ENCODE measurements at regions not wholly inside any gene's neighbourhood (a gene's known extent, or its start where the extent isn't known, plus 50 kb on each side); places are given as distances from the start of the nearest gene placed in this dataset.

DNA sequence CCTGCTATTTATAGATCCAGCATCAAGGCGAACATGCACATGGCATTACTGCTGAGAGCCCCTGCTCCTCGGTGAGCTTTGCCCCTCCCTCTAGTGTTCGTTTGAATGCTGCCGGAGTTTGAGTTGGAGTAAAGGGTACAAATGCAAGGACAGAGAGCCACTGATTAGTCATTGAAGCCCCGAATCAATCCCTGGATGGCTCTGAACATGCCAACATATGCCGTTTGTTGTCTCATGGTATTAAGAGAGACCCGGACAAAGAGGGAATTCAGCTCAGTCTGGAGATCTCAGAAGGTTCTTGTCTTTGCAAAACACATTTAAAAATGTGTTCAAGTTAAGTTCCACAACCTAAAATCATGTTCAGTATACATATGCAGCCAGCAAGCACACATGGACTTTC lies 789.2 kb upstream of the NR2F2 start:
- no peak for DNase-seq

DNA sequence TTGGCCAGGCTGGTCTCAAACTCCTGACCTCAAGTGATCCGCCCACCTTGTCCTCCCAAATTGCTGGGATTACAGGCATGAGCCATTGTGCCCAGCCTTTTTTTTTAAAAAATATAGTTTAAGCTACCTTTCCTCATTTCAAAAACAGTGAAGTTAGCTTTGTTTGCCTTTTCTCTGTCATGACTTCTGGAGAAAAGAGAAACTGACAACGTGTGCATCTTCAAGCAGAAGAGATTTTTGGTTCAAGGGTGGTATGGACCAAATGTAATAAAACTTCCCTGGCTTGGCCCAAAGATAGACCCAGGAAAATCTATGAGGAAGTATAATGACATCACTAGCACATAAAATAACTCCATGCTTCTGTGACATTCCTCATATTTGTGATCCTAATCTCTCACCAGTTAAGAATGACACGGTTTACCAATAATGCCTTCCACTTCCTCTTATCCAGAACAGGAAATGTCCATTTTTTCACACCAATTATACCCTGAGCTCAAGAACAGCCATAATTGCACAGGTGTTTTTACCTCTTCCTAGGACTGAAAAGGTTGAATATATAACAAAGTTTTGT lies 781.2 kb upstream of the NR2F2 start:
- no peak for DNase-seq

DNA sequence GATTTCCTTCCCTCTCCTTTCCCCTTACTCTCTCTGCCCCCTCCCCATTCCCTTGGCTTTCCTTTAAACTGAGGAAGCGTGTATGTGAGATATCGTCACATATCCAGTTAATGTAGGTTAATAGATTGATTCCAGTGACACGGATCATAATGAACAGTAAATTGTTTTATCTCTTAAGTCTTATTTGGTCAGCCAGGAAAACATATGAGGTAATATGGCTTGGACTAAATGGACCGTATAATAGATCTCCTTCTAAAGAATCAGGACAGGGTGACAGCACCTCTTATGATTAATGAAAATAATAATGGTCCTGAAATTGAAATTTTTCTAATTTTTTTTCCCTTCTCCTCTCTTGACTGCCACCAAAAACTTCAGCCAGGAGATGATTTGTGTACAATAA lies 779.8 kb upstream of the NR2F2 start:
- no peak for DNase-seq

DNA sequence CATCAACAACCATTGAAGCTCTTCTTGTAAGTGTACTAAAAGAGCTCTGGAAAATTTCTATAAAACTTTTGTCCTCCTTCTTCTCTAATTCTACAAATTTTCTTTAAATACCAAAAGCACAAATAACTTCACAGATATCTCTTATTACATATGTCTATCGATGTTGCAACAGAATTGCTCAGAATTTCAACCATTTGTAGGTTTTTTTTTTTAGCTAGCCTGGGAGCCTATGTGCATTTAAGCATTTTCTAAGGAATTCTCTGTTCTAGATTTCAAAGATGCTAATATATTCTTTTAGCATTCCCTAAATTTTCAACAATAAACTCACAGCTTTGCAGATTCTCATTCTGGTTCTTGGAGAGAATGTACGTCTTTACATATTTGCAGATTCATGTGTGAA lies 774.3 kb upstream of the NR2F2 start:
- no peak for DNase-seq

DNA sequence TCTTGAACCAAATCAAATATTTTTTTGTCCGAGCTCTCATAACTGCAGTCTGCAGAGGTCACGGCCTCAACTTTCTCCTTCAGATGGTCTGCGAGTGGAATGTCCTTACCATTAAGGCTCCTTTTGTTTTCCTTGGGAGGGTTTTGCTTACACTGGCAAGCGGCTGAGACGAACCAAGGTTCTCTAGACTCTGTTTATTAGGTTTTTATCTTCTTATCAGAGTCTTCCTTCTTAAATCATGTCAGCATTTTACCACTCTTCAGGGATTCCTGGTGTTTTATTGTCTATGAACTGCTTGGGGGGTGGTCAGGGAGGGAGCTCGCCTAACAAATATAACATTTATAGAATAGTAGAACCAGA lies 773.7 kb upstream of the NR2F2 start:
- no peak for DNase-seq

DNA sequence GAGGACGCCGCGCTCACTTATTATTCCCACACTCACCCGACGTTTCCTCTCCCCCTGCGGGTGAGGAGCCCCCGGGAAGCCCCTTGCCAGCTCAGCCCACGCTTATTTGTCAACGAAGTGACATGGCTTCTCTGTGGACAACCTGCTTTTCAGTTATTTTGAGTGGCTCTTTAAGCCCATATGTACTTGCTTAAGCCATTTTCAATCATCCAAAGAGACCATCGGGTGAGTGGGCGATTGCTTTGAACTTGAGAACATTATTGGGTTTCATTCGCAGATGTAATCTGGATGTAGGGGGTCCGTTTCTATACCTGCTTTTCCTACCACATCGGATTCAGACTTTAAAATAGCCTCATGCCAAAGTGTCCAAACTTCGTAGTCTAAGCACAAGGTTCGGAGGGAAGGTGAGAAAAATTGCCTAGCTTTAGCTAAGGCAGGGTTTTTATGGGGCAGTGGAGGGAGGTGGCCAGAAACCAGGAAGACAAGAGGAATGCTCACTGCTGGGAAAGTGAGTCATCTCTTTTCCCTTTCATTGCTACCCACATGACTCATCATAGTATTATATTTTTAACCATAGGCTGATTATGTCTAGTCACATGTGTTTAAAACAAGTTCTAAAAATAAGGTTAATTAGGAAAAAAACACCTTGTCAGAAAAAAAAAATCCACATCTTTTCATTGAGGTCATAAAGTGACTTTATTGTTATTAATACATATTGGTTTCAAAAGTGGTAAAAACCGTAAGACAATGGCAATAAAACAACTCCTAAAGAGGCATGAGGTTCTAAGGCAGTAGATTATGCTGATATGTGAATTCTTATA lies 773.1 kb upstream of the NR2F2 start:
- no peak for DNase-seq

DNA sequence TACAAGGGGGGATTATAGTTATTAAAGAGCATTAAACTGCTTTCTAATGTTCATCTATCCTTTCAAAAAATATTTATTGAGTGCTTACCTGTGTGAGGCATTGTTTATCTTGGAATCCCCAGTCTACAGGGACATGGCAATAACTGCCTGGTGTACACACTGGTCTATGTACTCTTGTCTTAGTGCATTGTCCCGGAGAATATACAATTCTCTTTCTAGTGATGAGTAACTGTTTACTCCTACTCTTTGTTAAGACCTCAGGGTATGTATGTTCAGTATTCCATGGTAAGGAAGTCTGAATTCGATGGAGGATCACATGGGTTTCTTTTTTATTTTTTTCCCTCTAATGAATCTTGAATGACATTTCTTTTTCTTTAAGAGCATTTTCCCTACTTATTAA lies 772.4 kb upstream of the NR2F2 start:
- no peak for DNase-seq

DNA sequence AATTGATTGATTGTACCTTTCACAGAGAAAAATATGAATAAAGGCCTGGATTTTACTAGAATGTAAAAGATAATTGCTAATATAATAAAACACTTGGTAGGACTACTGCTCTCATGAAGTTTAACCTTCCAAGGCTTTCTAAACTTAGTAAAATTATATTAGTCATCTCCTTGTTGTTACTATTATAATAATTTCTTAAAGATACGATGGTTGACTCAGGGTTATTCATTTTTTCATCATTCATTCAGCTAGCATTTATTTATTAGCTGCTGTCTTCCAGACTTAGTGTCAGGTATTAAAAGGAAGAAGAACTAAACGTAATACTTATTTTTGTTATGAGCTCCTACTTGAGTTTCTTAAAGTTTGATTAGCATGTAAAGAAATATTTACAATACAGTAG lies 771.6 kb upstream of the NR2F2 start:
- no peak for DNase-seq

DNA sequence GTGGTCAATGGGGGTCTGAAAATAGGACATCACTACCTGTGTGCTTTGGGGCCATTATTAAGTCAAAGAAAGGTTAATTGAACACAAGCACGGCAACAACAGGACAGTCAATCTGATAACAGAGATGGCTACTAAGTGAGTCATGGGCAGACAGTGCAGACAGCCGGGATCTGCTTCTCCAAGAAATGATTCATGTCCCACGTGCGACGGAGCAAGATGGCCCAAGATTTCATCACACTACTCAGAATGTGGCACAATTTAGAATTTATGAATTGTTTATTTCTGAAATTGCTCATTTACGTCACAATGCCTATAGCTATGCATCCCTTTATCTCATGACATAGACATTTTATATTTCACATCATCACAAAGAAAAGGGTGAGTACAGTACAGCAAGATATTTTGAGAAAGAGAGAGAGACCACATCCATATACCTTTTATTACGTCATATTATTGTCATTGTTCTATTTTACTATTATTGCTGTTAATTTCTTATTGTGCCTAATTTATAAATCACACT lies 770.6 kb upstream of the NR2F2 start:
- no peak for DNase-seq

DNA sequence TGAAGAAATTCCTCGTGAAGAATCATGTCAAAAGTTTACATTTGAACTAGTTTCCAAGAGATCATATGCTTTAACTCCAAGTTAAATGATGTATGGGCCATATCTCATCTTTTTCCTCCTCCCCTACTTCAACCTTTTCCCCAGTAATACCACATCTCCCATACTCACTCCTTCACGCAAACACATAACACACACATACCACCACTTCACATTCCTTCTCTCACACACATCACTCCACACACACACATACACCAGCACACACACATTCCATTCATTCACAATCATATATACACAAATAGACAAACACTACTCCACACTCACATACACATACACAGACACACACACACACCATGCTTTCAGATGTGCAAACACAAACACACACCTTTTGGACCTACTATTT lies 769.0 kb upstream of the NR2F2 start:
- DNase-seq, result no peak

DNA sequence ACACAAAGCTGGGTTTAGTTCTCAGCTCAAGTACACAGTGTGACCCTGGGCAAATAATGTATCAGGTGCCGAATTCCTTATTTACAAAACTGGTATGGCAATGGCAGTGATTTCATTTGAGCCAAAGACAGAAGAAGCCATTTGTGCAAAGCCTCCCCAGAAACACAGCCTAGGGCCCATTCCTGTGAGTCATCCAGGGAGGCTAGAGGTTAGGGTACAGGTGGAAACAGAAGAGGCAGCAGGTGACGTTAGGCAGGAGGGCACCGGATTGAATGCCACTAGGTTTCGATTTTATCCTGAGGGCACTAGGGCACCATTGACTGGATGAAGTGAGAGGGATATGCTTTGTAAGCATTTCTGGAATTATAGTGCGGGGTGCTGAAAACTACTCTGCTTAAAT lies 766.9 kb upstream of the NR2F2 start:
- DNase-seq, result no peak

DNA sequence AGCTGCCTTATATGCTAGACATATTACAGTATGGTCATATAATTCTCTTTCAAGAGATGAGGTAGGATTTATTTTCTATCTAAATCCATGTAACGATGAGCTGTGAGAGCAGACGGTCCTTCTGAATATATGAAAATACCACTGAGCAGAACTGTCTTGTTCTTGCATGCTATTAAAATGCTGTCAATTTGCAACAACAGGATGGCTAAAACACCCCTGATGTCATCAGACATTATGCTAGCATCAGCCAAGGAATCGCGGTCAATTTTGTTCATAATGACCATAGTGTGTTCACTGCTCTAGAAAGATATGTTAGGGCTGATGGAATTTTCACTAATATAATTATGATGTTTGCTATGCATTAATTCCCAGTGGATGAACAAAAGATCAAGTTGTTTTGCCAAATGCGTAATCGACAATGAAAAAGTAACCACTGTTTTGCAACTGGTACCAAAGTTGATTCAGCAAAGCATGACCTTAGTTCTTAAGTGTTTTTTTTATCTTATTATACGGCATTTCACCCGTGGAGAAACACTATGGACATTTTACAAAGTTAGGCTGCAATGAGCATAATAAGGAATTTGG lies 765.4 kb upstream of the NR2F2 start:
- DNase-seq, result no peak

DNA sequence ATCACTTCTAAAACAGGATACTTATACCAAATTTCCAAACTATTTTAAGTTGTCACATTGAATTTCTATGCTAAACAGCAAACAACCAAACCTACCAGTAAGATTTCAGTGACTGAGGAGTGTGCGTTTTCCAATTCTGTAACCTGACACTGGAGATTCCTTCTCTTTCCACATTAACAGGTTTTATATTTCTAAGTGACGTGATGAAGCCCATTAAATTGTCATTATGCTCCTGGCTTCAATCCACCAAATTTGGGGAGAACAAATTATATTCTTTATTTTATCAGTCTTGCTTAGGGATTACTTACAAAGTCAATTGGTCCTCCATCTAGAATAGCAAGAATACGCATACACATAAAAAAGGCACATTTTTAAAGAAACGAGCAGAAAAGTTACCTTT lies 764.8 kb upstream of the NR2F2 start:
- DNase-seq, result no peak

DNA sequence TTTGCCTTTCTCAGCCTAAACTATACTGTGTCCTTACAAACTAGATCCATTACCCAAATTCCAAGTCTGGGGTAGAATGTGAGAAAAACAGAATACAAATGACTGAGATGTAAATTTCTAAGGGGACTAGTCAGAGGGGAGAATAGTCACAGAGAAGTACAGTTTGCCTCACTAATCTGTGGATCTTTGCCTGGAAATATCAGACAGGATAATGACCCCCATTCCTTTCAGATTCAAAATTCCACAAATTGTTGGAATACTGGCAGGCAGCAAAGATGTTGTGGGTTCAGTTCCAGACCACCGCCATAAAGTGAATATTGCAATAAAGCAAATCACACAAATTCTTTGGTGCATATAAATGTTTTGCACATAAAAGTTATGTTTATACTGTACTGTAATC lies 762.8 kb upstream of the NR2F2 start:
- no peak for DNase-seq

DNA sequence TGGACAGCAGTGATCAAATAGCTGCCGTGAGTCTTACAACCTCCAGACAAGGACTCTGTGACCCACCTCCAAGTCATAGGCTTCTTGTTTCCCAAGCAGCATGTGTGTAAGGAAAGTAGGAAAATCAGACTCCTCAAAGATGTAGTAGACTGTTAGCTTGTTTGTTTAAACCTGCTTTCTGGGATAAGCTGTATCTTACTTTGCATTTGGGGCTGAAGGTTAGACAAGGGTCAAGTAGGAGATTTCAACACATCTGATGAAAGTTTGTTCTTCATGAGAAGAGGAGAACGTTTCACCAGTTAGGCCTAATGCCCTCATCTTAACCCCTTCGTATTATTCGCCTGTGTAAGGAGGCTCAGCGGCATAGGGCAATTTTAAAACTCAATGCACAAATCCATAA lies 756.4 kb upstream of the NR2F2 start:
- DNase-seq, result no peak

DNA sequence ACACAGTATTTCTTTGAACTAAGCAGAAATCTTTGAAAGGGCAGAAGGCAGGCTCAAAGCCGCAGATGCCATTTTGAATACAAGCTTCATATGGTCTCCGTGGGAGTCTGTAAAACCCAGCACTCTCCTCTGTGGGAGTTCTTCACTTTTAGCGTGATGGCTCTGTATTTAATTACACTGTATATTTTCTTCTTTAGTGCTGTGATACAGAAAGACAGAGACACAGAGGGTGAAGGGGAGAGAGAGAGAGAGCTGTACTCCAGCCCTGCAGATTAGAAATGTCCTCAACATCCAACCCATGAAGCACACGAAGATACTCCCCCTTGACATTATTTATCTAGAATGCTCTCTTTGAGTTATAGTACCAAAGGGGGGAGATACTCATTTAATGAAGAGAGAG lies 752.6 kb upstream of the NR2F2 start:
- no peak for DNase-seq

DNA sequence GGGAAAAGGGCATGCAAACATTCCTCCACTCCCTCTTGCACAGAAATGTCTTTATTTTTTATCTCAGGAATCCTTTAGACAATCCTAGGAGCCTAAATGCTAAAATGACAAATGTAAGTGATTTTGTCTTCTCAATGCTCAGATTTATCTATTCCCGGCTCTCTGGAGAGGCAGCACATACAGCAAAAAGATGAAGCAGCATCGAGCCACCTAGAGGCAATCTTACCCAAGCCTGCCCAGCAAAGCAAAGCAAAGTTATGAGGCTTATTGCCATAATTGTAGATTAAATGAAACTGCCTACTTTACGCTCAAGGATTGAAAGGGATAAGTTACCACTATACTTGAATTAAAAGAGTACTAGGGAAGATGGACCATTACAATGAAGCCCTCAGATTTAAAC lies 750.4 kb upstream of the NR2F2 start:
- DNase-seq, result no peak

DNA sequence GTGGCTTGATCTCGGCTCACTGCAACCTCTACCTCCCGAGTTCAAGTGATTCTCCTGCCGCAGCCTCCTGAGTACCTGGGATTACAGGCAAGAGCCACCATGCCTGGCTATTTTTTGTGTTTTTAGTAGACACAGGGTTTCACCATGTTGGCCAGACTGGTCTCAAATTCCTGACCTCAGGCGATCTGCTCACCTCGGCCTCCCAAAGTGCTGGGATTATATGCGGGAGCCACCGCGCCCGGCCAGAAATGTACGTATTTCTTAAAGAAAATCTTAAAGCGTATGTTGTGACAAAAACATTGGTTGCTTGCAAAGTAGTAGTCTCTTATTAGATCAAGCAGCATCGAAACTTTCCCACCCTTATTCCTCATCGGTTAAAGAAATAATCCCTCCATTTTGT lies 748.9 kb upstream of the NR2F2 start:
- no peak for DNase-seq

DNA sequence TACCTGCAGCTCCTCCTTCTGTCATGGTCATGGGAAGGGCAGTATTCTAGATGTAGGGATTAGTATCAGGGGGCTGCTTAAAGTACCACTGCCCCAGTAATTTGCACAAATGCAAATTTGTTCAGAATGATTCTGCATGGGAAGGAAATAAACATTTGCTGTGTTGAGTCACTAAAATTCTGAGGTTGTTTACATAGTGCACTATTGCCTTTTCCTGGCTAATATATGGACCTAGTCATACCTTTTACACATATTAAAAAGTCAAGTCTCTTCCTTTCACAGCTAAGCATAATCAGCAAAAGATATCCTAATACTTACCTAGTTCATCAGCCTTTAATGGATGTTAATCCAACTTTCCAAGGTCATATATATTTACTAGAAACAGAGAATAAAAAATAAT lies 746.4 kb upstream of the NR2F2 start:
- no peak for DNase-seq

DNA sequence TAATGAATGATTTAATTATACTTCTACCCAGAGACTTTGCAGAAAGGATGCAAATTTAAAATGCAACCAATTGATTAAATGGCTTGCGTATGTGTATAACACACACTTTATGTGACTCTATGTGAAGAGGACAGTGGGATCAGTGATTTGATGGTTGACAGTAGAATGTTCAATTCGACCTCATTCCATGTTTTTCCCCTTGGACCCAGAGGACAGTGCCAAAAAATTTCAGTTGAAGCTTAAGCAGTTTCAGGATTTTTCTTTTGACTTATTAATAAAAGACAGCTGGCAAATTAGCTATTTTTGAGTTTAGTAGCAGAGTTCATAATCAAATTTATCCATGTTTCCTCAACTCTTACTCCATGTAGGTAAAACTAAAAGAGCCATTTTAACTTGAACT lies 742.4 kb upstream of the NR2F2 start:
- DNase-seq, result no peak

DNA sequence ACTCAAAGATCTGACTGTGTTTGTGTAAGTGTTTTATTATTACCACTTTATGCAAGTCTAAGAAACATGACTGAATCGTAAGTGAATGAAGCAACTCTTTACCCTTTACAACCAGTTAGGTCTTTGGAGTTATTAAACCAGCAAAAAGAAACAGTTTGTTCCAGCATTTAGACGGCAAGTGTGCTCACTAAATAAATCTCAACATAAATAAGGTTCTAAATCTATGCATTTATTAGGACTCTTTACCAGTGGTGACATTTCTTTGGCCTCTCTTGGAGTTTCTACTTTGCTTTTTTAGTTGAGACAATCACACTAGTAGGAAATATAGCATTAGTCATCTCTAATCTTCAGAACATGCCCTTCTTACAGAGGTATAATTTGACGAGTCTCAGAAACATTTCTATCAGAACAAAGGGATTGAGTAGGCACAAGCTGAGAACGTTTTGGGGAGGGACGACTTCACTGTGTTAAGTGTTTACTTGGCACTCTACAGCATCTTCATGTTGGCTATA lies 739.9 kb upstream of the NR2F2 start:
- DNase-seq, result no peak

DNA sequence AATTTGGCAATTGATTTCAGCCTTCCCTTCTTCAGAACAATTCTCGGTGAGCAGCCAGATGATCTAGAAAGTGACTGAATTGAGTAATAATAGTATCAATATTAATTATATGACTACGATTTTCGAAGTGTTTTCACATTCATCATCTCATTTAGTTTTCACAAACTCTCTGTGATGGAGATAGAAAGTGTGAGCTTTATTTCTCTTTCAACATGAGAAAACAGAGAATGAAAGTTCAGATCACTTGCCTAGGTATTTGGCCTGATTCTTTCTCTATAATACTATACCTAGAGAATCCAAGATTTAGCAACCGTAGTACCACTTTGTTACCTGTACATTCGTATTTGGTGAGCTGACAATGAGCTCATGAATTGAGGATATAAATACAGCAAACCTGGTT lies 739.2 kb upstream of the NR2F2 start:
- DNase-seq, result no peak

DNA sequence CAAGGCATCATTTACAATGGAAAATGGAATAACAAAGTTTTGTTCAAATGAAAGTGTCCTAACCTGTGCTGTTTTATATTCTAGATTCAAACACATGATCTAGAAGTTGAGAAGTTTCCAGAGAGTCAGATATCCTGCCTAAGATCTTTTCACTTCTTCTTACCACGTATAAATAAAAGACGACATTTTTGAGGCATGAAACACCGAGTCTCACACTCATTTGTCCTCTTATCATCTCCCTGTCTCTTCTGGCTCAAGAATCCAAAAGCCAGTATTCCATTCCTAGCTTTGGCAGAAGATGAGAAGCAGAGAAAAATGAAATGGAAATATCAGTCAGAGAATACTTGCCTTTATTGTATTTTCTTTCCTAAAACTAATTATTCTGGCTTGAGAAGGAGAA lies 738.6 kb upstream of the NR2F2 start:
- no peak for DNase-seq

DNA sequence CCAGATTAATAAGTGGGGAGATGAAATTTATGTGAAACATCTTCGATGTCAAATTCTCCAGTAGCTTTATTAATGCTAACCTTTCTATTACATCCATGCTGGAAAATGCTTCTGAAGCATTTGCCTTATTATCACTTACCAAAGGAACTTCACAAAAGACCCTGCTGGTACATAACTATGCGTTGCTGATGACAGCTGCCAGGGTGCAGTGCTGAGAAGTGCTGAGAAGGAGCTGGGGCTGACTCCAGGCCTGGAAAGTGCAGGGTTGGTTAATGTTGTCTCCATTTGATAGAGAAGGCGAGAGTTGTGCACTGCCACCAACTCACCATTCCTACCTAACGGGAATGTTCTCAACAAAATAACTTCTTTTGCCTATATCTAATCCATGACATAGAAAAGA lies 736.0 kb upstream of the NR2F2 start:
- no peak for DNase-seq
